Activated naive CD8-positive, alpha-beta T cell treated with anti-CD3 and anti-CD28 coated beads, Interleukin-2, amount 50 U/mL, for 24 hours (primary cell): ENCODE measurements at regions not wholly inside any gene's neighbourhood (a gene's known extent, or its start where the extent isn't known, plus 50 kb on each side); places are given as distances from the start of the nearest gene placed in this dataset.
A peak's percentile ranks its signal among the peaks of the same experiment; 100 is the strongest.

ENCODE experiments used
- ATAC-seq: fragments of 150-1000 bp; cut with Tn5 transposase; one replicate; pipeline ENCODE4 v1.10.0; 2021
- DNase-seq: peaks from one replicate; pipeline ENCODE4 v3.0.0; 2021
- H3K27ac Mint-ChIP-seq: one replicate; pipeline ENCODE4 v1.8.0; 2021; ENCODE audit warnings: mild to moderate bottlenecking, mixed read lengths
- H3K27me3 Mint-ChIP-seq: one replicate; pipeline ENCODE4 v1.8.0; 2021; ENCODE audit warnings: mixed read lengths
- H3K36me3 Mint-ChIP-seq: one replicate; pipeline ENCODE4 v1.8.0; 2021; ENCODE audit warnings: low read depth, mixed read lengths
- H3K4me1 Mint-ChIP-seq: one replicate; pipeline ENCODE4 v1.8.0; 2021; ENCODE audit warnings: mixed read lengths
- H3K4me3 Mint-ChIP-seq: one replicate; pipeline ENCODE4 v1.8.0; 2021; ENCODE audit warnings: mild to moderate bottlenecking, moderate library complexity, mixed read lengths
- H3K9me3 Mint-ChIP-seq: one replicate; pipeline ENCODE4 v1.8.0; 2021; ENCODE audit warnings: mixed read lengths

- peaks cover 33% of the 10 kb centered on the region for H3K4me1 Mint-ChIP-seq
- DNase-seq (no peak), ATAC-seq (no peak)
- H3K27ac Mint-ChIP-seq: peak overlapping the region; percentile 27
- no peaks in the 10 kb centered on the region for H3K36me3 Mint-ChIP-seq
- peaks cover 70% of the 10 kb centered on the region for H3K27me3 Mint-ChIP-seq
- H3K9me3 Mint-ChIP-seq: no peaks in the 10 kb centered on the region
- H3K4me3 Mint-ChIP-seq: peak overlapping the region; percentile 78
Observed at GRCh38 chr6:105995391-105995865, 90.7 kb upstream of the PRDM1 start.

- Mint-ChIP-seq H3K4me1 (peaks cover 33% of the 10 kb centered on the region), H3K27me3 (peaks cover 74% of the 10 kb centered on the region), H3K4me3 (peak overlapping the region; percentile 78), H3K27ac (peak overlapping the region; percentile 27), H3K36me3 (no peaks in the 10 kb centered on the region), H3K9me3 (no peaks in the 10 kb centered on the region)
- ATAC-seq (no peak), DNase-seq (peak; percentile 55)
Observed at GRCh38 chr6:105994591-105995390, 91.3 kb upstream of the PRDM1 start.

GRCh38 chr6:105994118-105994590 is 92.0 kb upstream of the PRDM1 start:
- peaks cover 33% of the 10 kb centered on the region for H3K4me1 Mint-ChIP-seq
- peaks cover 72% of the 10 kb centered on the region for H3K27me3 Mint-ChIP-seq
- DNase-seq (peak; percentile 40), ATAC-seq (no peak)
- H3K36me3 Mint-ChIP-seq: no peaks in the 10 kb centered on the region
- H3K4me3 Mint-ChIP-seq: peak overlapping the region; percentile 78
- H3K27ac Mint-ChIP-seq: peak overlapping the region; percentile 27
- no peaks in the 10 kb centered on the region for H3K9me3 Mint-ChIP-seq

- Mint-ChIP-seq H3K4me3 (peak overlapping the region; percentile 78), H3K4me1 (peaks cover 33% of the 10 kb centered on the region), H3K9me3 (no peaks in the 10 kb centered on the region), H3K27ac (peak overlapping the region; percentile 16), H3K27me3 (peaks cover 77% of the 10 kb centered on the region), H3K36me3 (no peaks in the 10 kb centered on the region)
- DNase-seq (no peak), ATAC-seq (no peak)
Observed at GRCh38 chr6:105993341-105994117, 92.6 kb upstream of the PRDM1 start.

GRCh38 chr6:105992315-105992961 is 93.7 kb upstream of the PRDM1 start:
- peaks cover 76% of the 10 kb centered on the region for H3K27me3 Mint-ChIP-seq
- peaks cover 33% of the 10 kb centered on the region for H3K4me1 Mint-ChIP-seq
- DNase-seq (peak; percentile 87), ATAC-seq (peak; percentile 96)
- no peaks in the 10 kb centered on the region for H3K9me3 Mint-ChIP-seq
- peak overlapping the region; percentile 85 for H3K4me3 Mint-ChIP-seq
- no peaks in the 10 kb centered on the region for H3K36me3 Mint-ChIP-seq
- H3K27ac Mint-ChIP-seq: peak overlapping the region; percentile 64

GRCh38 chr6:105991561-105992314 is 94.4 kb upstream of the PRDM1 start:
- Mint-ChIP-seq H3K27ac (peak overlapping the region; percentile 64), H3K36me3 (no peaks in the 10 kb centered on the region), H3K4me1 (peaks cover 33% of the 10 kb centered on the region), H3K9me3 (no peaks in the 10 kb centered on the region), H3K4me3 (peak overlapping the region; percentile 85), H3K27me3 (peaks cover 76% of the 10 kb centered on the region)
- peak; percentile 32 for DNase-seq
- peak; percentile 33 for ATAC-seq

GRCh38 chr6:105990151-105990550 is 96.0 kb upstream of the PRDM1 start:
- Mint-ChIP-seq H3K4me1 (peaks cover 32% of the 10 kb centered on the region), H3K36me3 (no peaks in the 10 kb centered on the region), H3K27me3 (peaks cover 73% of the 10 kb centered on the region), H3K27ac (no peak overlapping the region), H3K9me3 (no peaks in the 10 kb centered on the region), H3K4me3 (no peak overlapping the region)
- no peak for ATAC-seq
- no peak for DNase-seq

- peaks cover 78% of the 10 kb centered on the region for H3K27me3 Mint-ChIP-seq
- H3K27ac Mint-ChIP-seq: no peak overlapping the region
- ATAC-seq (no peak), DNase-seq (no peak)
- H3K4me3 Mint-ChIP-seq: no peak overlapping the region
- no peaks in the 10 kb centered on the region for H3K9me3 Mint-ChIP-seq
- H3K4me1 Mint-ChIP-seq: peaks cover 27% of the 10 kb centered on the region
- H3K36me3 Mint-ChIP-seq: no peaks in the 10 kb centered on the region
Observed at GRCh38 chr6:105988812-105989577, 97.1 kb upstream of the PRDM1 start.

GRCh38 chr6:105988321-105988720 is 97.8 kb upstream of the PRDM1 start:
- Mint-ChIP-seq H3K27ac (no peak overlapping the region), H3K9me3 (no peaks in the 10 kb centered on the region), H3K27me3 (peaks cover 74% of the 10 kb centered on the region), H3K4me1 (peaks cover 21% of the 10 kb centered on the region), H3K4me3 (no peak overlapping the region), H3K36me3 (no peaks in the 10 kb centered on the region)
- DNase-seq (no peak), ATAC-seq (no peak)

- Mint-ChIP-seq H3K4me1 (peaks cover 13% of the 10 kb centered on the region), H3K36me3 (no peaks in the 10 kb centered on the region), H3K4me3 (no peak overlapping the region), H3K9me3 (no peaks in the 10 kb centered on the region), H3K27ac (no peak overlapping the region), H3K27me3 (peaks cover 79% of the 10 kb centered on the region)
- ATAC-seq (no peak), DNase-seq (no peak)
Observed at GRCh38 chr6:105987516-105987915, 98.6 kb upstream of the PRDM1 start.

GRCh38 chr6:105986998-105987397 is 99.1 kb upstream of the PRDM1 start:
- DNase-seq (no peak), ATAC-seq (no peak)
- no peak overlapping the region for H3K4me3 Mint-ChIP-seq
- H3K27ac Mint-ChIP-seq: no peak overlapping the region
- no peaks in the 10 kb centered on the region for H3K9me3 Mint-ChIP-seq
- H3K4me1 Mint-ChIP-seq: peaks cover 12% of the 10 kb centered on the region
- H3K36me3 Mint-ChIP-seq: no peaks in the 10 kb centered on the region
- peaks cover 82% of the 10 kb centered on the region for H3K27me3 Mint-ChIP-seq

GRCh38 chr6:105985816-105986632 is 100.1 kb upstream of the PRDM1 start:
- Mint-ChIP-seq H3K4me3 (peak overlapping the region; percentile 18), H3K27me3 (peaks cover 82% of the 10 kb centered on the region), H3K9me3 (no peaks in the 10 kb centered on the region), H3K36me3 (peaks cover under 1% of the 10 kb centered on the region), H3K4me1 (peaks cover 15% of the 10 kb centered on the region), H3K27ac (no peak overlapping the region)
- ATAC-seq (no peak), DNase-seq (no peak)
